Central memory CD8-positive, alpha-beta T cell (primary cell): ENCODE measurements at regions not wholly inside any gene's neighbourhood (a gene's known extent, or its start where the extent isn't known, plus 50 kb on each side); places are given as distances from the start of the nearest gene placed in this dataset.
"Not testable (repeated sequence)": the region's sequence is repeated elsewhere in the genome, so short reads cannot be mapped to it uniquely, and the experiment has no call there.

Experiments used
- ATAC-seq: fragments of 150-1000 bp; cut with Tn5 transposase; replicated peaks from 2 replicates; pipeline ENCODE4 v1.10.0; 2022; ENCODE audit warnings: mild to moderate bottlenecking, moderate FRiP score, moderate number of reproducible peaks; ENCODE audit not compliant: poor library complexity, severe bottlenecking; ENCODE audit errors: extremely low read depth
- DNase-seq, 2 donors: peaks; one replicate each; pipeline ENCODE4 v3.0.0; 2021; ENCODE audit warnings: low spot score in 2 of 2
- H3K27ac Mint-ChIP-seq: one replicate; pipeline ENCODE4 v1.8.0; 2022; ENCODE audit warnings: low read depth, mild to moderate bottlenecking, moderate library complexity, mixed read lengths
- H3K27me3 Mint-ChIP-seq: one replicate; pipeline ENCODE4 v1.8.0; 2022; ENCODE audit warnings: mixed read lengths
- H3K36me3 Mint-ChIP-seq: one replicate; pipeline ENCODE4 v1.8.0; 2022; ENCODE audit warnings: mild to moderate bottlenecking, moderate library complexity, mixed read lengths; ENCODE audit not compliant: insufficient read depth
- H3K4me1 Mint-ChIP-seq: one replicate; pipeline ENCODE4 v1.8.0; 2022; ENCODE audit warnings: mixed read lengths
- H3K4me3 Mint-ChIP-seq: one replicate; pipeline ENCODE4 v1.8.0; 2022; ENCODE audit warnings: mild to moderate bottlenecking, moderate library complexity, mixed read lengths
- H3K9me3 Mint-ChIP-seq: one replicate; pipeline ENCODE4 v1.8.0; 2022; ENCODE audit warnings: mixed read lengths

DNA sequence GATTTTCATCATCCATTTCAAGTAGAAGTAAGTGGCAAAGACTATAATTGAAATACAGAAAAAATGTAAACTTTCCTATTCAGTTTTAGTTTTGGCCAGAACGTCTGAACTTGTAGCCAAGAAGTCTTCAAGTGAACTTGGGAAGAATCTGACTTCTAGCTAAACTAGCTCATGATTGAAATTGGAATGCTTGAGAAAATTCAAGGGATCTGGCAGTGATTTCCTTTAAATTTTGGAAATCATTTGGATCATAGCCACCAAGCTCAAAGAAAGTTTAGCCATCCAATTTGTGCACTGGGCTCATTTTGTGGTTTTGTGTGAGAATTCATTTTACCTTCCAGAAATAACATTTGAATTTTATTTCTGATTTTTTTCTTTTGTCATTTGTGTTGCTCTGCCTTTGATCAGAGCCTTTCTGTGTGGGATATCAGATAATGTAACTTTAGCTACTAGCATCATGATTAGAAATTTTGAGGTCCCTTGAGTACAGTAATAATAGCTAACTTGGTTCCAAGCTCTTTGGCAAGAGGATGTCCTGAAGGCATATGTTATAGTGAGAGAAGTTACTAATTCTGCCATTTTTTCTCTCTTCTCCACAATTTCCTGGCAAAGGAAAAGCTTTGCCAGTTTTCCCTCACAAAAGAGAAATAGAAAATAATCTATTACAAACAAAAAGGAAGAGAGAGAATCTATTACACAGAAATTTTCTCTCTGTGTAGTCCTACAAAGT is 2123.7 kb upstream of the RAG2 start:
- H3K9me3 Mint-ChIP-seq: peaks cover 14% of the 10 kb centered on the region
- H3K4me3 Mint-ChIP-seq: no peak overlapping the region
- no peak overlapping the region for H3K27ac Mint-ChIP-seq
- no peaks in the 10 kb centered on the region for H3K4me1 Mint-ChIP-seq
- DNase-seq: no peak
- no peaks in the 10 kb centered on the region for H3K27me3 Mint-ChIP-seq
- H3K36me3 Mint-ChIP-seq: no peaks in the 10 kb centered on the region
- no peak for ATAC-seq

DNA sequence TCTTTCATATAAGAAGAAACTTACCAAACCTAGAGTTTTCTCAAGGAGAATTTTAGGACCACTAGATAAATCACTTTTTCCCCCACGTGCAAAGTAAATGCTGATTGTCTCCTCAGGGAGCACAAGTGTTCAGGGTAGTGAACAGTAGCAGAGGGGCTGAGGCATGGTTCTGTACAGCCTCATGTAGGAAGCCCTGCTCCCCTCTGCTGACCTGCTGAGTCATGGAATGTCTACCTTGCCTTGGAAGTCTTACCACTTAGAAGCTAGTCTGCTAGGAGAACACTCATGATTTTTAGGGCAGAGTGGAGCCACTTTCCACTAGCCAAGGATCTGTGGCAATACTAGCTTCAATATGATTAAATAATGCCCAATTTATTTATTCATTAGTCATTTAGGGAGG is 2120.6 kb upstream of the RAG2 start:
- H3K27ac Mint-ChIP-seq: no peak overlapping the region
- H3K36me3 Mint-ChIP-seq: no peaks in the 10 kb centered on the region
- H3K4me3 Mint-ChIP-seq: no peak overlapping the region
- DNase-seq (no peak), ATAC-seq (no peak)
- H3K9me3 Mint-ChIP-seq: peaks cover 11% of the 10 kb centered on the region
- H3K27me3 Mint-ChIP-seq: no peaks in the 10 kb centered on the region
- no peaks in the 10 kb centered on the region for H3K4me1 Mint-ChIP-seq

DNA sequence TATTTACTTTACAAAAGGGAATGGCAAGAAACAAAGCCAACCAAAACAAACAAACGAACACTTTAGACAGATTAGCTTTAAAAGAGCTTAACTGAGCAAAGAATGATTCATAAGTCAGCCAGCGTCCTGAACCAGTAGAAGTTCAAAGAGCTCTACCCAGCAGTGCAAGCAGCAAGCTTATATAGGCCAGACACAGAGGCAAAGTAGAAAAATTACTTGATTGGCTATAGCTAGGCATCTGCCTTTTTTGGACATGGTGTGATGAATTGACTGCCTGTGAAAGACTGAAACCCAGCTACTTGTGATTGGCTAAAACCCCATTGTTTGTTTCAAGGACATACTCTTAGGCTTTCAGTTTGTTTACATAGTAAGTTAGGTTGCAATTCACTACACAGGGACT is 2120.0 kb upstream of the RAG2 start:
- no peak for DNase-seq
- ATAC-seq: no peak
- Mint-ChIP-seq H3K4me3 (no peak overlapping the region), H3K27ac (no peak overlapping the region), H3K9me3 (peaks cover 12% of the 10 kb centered on the region), H3K4me1 (no peaks in the 10 kb centered on the region), H3K36me3 (no peaks in the 10 kb centered on the region), H3K27me3 (no peaks in the 10 kb centered on the region)

DNA sequence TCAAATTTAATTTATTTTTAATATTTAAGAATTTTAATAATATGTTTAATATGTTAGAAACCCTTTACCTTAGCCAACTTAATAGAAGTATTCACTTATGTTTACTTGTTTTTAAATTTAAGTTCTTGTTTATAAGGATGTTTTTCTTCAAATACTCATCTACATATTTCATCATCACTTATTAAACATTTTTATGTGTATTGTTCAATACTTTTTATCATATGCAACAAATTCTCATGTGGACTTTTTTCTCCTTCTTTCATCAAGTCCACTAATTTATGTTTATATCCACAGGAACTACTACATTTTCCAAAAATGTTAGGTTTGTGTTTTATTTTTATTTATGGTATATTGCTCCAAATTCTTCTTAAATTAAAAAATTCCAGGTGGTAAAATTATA is 2113.1 kb upstream of the RAG2 start:
- H3K4me1 Mint-ChIP-seq: no peaks in the 10 kb centered on the region
- DNase-seq (no peak), ATAC-seq (no peak)
- H3K4me3 Mint-ChIP-seq: no peak overlapping the region
- no peak overlapping the region for H3K27ac Mint-ChIP-seq
- H3K9me3 Mint-ChIP-seq: peaks cover 15% of the 10 kb centered on the region
- H3K36me3 Mint-ChIP-seq: no peaks in the 10 kb centered on the region
- H3K27me3 Mint-ChIP-seq: no peaks in the 10 kb centered on the region

DNA sequence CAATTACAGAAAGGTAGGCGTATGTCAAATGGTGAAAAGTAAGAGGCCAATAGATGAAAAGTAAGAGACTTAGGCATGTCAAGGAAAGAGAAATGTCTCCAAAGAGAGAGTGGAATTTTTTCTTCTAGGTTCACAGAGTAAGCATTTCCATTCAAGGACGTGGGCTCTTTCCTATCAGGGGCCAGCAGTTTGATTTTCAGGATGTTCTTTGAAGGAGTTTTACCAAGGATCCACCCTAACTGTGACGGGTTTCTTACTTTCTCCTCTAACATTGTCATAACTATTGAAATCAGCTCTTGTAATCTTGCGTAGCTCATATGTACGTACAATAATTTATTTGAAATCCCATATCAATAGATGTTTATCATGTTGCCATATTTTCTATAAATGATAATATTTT is 2112.2 kb upstream of the RAG2 start:
- H3K27ac Mint-ChIP-seq: no peak overlapping the region
- H3K27me3 Mint-ChIP-seq: no peaks in the 10 kb centered on the region
- no peaks in the 10 kb centered on the region for H3K36me3 Mint-ChIP-seq
- no peak overlapping the region for H3K4me3 Mint-ChIP-seq
- H3K4me1 Mint-ChIP-seq: no peaks in the 10 kb centered on the region
- ATAC-seq: no peak
- peaks cover 17% of the 10 kb centered on the region for H3K9me3 Mint-ChIP-seq
- DNase-seq: no peak

DNA sequence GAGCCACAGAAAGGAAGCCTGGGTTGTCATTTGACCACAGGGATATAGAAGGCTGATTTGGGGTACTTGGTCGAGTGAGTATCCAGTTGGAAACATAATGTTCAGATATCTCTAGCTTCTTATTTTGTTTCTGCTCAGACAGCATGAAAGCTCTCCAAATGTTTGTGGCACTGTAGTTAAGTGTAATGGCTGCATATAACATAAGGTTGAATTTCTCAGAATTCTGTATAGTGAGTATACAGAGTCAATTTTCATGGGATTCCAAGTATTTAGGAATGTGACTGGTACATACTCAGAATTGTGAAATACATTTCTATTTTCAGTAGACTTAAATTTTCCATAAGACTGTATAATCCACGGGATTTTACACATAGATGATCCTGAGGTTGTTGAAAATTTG is 2102.1 kb upstream of the RAG2 start:
- ATAC-seq: no peak
- Mint-ChIP-seq H3K4me1 (no peaks in the 10 kb centered on the region), H3K4me3 (no peak overlapping the region), H3K27me3 (no peaks in the 10 kb centered on the region), H3K27ac (no peak overlapping the region), H3K9me3 (peaks cover 13% of the 10 kb centered on the region), H3K36me3 (no peaks in the 10 kb centered on the region)
- DNase-seq: no peak

DNA sequence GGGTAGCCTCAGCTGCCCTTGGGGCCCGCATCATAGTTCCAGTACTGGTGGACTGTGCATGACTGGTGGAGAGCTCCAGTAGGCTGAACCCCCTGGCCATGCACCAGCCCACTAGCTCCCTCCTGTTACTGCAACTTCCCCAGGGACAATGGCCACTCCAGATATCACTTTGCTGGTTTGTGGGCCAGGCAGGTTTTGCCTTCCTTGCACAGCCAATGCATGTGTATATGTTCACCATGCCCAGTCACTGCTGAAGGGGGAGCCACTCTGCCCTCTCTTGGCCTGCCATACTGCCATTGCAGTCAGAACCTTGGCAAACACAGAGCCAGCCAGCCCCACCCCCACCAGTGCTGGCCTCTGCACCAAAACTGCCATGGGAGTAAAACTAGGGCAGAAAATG is 2095.3 kb upstream of the RAG2 start:
- ATAC-seq (no peak), DNase-seq (no peak)
- H3K9me3 Mint-ChIP-seq: peaks cover 24% of the 10 kb centered on the region
- no peak overlapping the region for H3K4me3 Mint-ChIP-seq
- no peak overlapping the region for H3K27ac Mint-ChIP-seq
- no peaks in the 10 kb centered on the region for H3K27me3 Mint-ChIP-seq
- no peaks in the 10 kb centered on the region for H3K36me3 Mint-ChIP-seq
- no peaks in the 10 kb centered on the region for H3K4me1 Mint-ChIP-seq

DNA sequence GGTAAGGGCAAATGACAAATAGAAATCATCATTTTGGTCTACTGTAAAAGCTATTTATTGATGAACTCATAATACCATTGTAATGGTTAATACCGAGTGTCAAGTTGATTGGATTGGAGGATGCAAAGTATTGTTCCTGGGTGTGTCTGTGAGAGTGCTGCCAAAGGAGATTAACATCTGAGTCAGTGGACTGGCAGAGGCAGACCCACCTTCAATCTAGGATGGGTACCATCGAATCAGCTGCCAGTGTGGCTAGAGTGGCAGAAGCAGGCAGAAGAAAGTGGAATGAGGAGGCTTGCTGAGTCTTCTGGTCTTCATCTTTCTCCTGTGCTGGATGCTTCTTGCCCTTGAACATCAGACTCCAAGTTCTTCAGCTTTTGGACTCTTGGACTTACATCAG is 2092.2 kb upstream of the RAG2 start:
- not testable (repeated sequence) for ATAC-seq, H3K36me3 Mint-ChIP-seq, H3K27ac Mint-ChIP-seq, H3K27me3 Mint-ChIP-seq, H3K4me3 Mint-ChIP-seq, DNase-seq, H3K4me1 Mint-ChIP-seq
- H3K9me3 Mint-ChIP-seq: peaks cover 17% of the 10 kb centered on the region

DNA sequence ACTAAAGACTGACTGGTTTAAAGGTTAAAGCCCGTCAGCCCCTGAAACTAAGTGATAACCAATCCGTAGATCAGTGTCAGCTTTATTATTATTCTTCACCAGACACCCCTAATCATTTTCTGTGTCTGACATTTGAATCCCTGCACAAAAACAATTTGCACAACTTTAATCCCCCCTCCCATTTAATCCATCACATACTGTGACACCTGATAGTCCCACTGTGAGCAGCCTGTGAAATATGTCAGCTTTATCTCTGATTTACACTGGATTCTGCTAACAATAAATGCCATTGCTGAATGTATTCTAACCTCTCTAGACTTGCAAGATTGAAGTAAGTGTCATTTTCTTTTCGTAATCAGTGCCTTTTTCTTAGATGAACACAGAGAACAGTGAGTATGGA is 2089.0 kb upstream of the RAG2 start:
- no peak overlapping the region for H3K27ac Mint-ChIP-seq
- no peak for ATAC-seq
- H3K4me3 Mint-ChIP-seq: no peak overlapping the region
- no peaks in the 10 kb centered on the region for H3K36me3 Mint-ChIP-seq
- DNase-seq: no peak
- H3K4me1 Mint-ChIP-seq: no peaks in the 10 kb centered on the region
- peaks cover 13% of the 10 kb centered on the region for H3K9me3 Mint-ChIP-seq
- no peaks in the 10 kb centered on the region for H3K27me3 Mint-ChIP-seq

DNA sequence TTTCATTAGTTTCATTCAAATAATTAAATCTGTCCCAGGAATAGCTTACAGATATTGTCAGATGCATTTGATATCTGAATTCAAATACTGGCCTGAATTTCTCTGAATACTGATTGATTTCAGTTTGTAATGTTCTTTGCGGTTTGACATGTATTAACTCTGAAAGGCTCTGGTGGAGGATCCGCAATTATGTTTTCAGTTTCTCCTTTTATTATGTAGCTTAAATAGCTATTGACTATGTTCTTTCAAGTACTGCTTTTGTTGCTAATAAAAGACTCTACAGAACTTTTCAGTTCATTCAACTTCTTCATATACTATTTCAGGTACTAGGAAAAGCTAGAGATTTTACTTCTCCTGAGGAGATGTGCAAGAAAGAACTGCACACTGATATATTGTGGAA is 2085.4 kb upstream of the RAG2 start:
- H3K4me3 Mint-ChIP-seq: no peak overlapping the region

DNA sequence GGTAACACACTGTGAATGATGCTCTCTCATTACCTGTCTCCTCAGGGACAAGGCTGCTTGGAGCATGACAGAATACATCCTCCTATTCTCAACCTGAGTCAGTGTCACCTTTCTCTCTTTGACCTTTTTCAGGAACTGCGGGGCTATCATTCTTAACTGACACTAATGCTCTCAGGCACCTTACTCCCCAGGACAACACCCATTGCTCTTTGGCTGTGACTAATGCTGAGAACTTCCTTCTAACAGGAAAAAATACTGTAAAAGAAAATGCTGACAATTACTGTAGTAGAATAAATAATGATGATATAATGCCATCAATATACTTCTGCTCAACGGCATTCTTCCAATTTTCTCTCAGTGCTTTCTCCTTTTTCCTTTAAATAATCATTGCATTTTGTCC is 2082.7 kb upstream of the RAG2 start:
- H3K27ac Mint-ChIP-seq: no peak overlapping the region
- H3K27me3 Mint-ChIP-seq: no peaks in the 10 kb centered on the region
- ATAC-seq (no peak), DNase-seq (no peak)
- no peaks in the 10 kb centered on the region for H3K36me3 Mint-ChIP-seq
- peaks cover 15% of the 10 kb centered on the region for H3K9me3 Mint-ChIP-seq
- H3K4me1 Mint-ChIP-seq: no peaks in the 10 kb centered on the region
- H3K4me3 Mint-ChIP-seq: no peak overlapping the region

More for the DNA sequence above, 2085.4 kb upstream of the RAG2 start:
- peaks cover 15% of the 10 kb centered on the region for H3K9me3 Mint-ChIP-seq
- no peaks in the 10 kb centered on the region for H3K4me1 Mint-ChIP-seq
- no peak for DNase-seq
- H3K27me3 Mint-ChIP-seq: no peaks in the 10 kb centered on the region
- H3K27ac Mint-ChIP-seq: no peak overlapping the region
- no peak for ATAC-seq
- H3K36me3 Mint-ChIP-seq: no peaks in the 10 kb centered on the region

DNA sequence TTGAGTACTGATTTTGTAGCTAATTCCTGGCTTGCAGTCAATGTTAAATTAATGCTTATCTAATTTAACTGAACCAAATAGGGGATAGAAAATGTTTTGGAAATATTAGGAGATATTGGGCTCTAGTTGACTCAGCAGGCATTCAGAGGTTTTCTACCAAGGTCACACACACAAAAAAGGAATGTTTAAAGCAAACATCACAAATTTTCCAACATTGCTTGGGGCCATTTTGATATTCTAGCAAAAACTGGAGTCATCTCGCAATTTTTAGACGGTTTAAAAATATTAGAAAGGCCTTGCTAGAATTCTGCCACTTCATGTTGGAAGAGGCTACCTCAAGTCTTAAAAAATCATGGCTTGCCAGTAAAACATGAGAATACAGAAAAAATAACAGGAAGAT is 2082.1 kb upstream of the RAG2 start:
- no peaks in the 10 kb centered on the region for H3K4me1 Mint-ChIP-seq
- DNase-seq (no peak), ATAC-seq (no peak)
- H3K9me3 Mint-ChIP-seq: peaks cover 15% of the 10 kb centered on the region
- no peaks in the 10 kb centered on the region for H3K36me3 Mint-ChIP-seq
- H3K4me3 Mint-ChIP-seq: no peak overlapping the region
- no peaks in the 10 kb centered on the region for H3K27me3 Mint-ChIP-seq
- no peak overlapping the region for H3K27ac Mint-ChIP-seq

DNA sequence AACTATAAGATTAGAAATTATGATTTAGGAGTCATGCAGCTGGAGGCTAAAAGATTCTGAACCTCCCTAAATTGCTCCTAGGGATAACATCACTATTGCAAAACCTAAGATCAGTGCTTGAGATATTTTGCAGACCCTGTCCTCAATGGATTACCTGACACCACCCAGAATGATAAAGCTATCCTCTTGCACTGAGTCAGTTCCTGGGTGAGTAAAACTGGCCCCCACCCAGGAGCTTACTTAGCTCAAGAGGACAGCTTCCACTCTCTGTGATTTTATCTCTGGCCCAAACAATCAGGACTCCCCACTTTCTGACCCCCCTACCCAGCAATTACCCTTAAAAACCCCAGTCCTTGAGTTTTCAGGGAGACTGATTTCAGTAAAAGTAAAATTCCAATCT is 2074.4 kb upstream of the RAG2 start:
- no peak for DNase-seq
- Mint-ChIP-seq H3K4me1 (no peaks in the 10 kb centered on the region), H3K27me3 (no peaks in the 10 kb centered on the region), H3K9me3 (peaks cover 21% of the 10 kb centered on the region), H3K36me3 (peaks cover 2% of the 10 kb centered on the region), H3K4me3 (no peak overlapping the region), H3K27ac (no peak overlapping the region)
- ATAC-seq: no peak

DNA sequence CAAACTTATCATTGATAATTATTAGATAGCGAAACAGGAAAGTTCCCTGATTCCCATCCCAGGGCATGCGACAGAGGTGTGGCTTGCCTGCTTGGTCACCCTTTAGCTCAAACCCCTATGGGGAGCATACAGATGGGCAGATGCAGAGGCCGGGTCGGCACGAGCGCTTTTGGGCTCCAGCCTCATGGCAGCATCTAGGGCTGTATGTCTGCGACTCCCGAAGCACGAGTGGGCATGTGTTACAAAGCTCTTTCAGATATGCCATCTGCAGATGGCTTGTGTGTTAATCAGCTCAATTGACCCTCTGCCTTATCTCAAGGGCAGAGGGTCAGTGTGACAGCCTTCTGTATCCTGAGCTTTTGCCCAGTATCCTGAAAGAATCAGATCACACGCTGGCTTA is 2069.3 kb upstream of the RAG2 start:
- Mint-ChIP-seq H3K27ac (no peak overlapping the region), H3K4me3 (no peak overlapping the region), H3K36me3 (peaks cover 2% of the 10 kb centered on the region)

More for the DNA sequence above, 2069.3 kb upstream of the RAG2 start:
- Mint-ChIP-seq H3K27me3 (no peaks in the 10 kb centered on the region), H3K9me3 (peaks cover 15% of the 10 kb centered on the region), H3K4me1 (no peaks in the 10 kb centered on the region)
- no peak for DNase-seq
- no peak for ATAC-seq
